IMR-90 (cell line): ENCODE measurements at regions not wholly inside any gene's neighbourhood (a gene's known extent, or its start where the extent isn't known, plus 50 kb on each side); places are given as distances from the start of the nearest gene placed in this dataset.

Experiments
- ATAC-seq: fragments of 200-7000 bp; cut with Tn5 transposase; 2 replicates; pipeline ENCODE4 v1.9.1; 2020; ENCODE audit warnings: low read depth, mild to moderate bottlenecking, moderate library complexity
- BruUV-seq: library from RNA; stranded (reverse); fragments of 400-500 nt; replicated peaks from 2 replicates; lab custom pipeline; 2021; lab: Mats Ljungman, UMichigan
- CTCF ChIA-PET: fragments of 300-600 bp; formaldehyde crosslinking; extraction: SDS; loops from one replicate; lab custom pipeline; 2021; ENCODE audit warnings: antibody characterized with exemption; lab: Yijun Ruan, JAX
- POLR2A ChIA-PET: fragments of 300-600 bp; sonication (Branson Sonifier 250); formaldehyde crosslinking; loops from one replicate; lab custom pipeline; 2022; ENCODE audit warnings: antibody characterized with exemption; ENCODE audit not compliant: unreplicated experiment; lab: Charles Lee
- DNase-seq: peaks from one replicate; pipeline ENCODE4 v3.0.0; 2013
- H2AFZ ChIP-seq: replicated peaks from 2 replicates; pipeline ENCODE3; 2013; ENCODE audit warnings: low read length, mild to moderate bottlenecking; ENCODE audit not compliant: poor library complexity
- H2AK5ac ChIP-seq: 2 replicates; pipeline ENCODE4 v1.6.1; 2013; ENCODE audit warnings: low read depth, low read length, inconsistent platforms
- H2AK9ac ChIP-seq: replicated peaks from 2 replicates; pipeline ENCODE3; 2013; ENCODE audit warnings: mild to moderate bottlenecking, low read depth, low read length, moderate library complexity; ENCODE audit not compliant: poor library complexity
- H2BK120ac ChIP-seq: 2 replicates; pipeline ENCODE4 v1.6.1; 2013; ENCODE audit warnings: low read depth, low read length, inconsistent platforms
- H2BK15ac ChIP-seq: 3 replicates; pipeline ENCODE4 v1.6.1; 2013; ENCODE audit warnings: low read depth, low read length, inconsistent platforms
- H2BK20ac ChIP-seq: 2 replicates; pipeline ENCODE4 v1.6.1; 2013; ENCODE audit warnings: low read depth, mild to moderate bottlenecking, inconsistent platforms, low read length, moderate library complexity
- H2BK5ac ChIP-seq: 2 replicates; pipeline ENCODE4 v1.6.1; 2013; ENCODE audit warnings: mild to moderate bottlenecking, low read depth, low read length, inconsistent platforms; ENCODE audit not compliant: poor library complexity, severe bottlenecking
- H3K14ac ChIP-seq: replicated peaks from 2 replicates; pipeline ENCODE4 v1.6.1; 2013; ENCODE audit warnings: low read depth, low read length, inconsistent platforms
- H3K18ac ChIP-seq: 2 replicates; pipeline ENCODE4 v1.6.1; 2013; ENCODE audit warnings: low read depth, low read length, control low read depth
- H3K23ac ChIP-seq: 2 replicates; pipeline ENCODE4 v1.6.1; 2013; ENCODE audit warnings: low read depth, low read length, inconsistent platforms
- H3K27ac ChIP-seq: 2 replicates; pipeline ENCODE4 v1.5.1; 2013; ENCODE audit warnings: mild to moderate bottlenecking, control low read depth, low read length; ENCODE audit not compliant: insufficient read depth
- H3K27me3 ChIP-seq: 2 replicates; pipeline ENCODE4 v1.6.1; 2013; ENCODE audit warnings: low read length; ENCODE audit not compliant: control insufficient read depth, insufficient read depth
- H3K36me3 ChIP-seq: 2 replicates; pipeline ENCODE4 v1.6.1; 2013; ENCODE audit warnings: low read length, mixed read lengths; ENCODE audit not compliant: control insufficient read depth, insufficient read depth
- H3K4ac ChIP-seq: 2 replicates; pipeline ENCODE4 v1.6.1; 2013; ENCODE audit warnings: low read depth, low read length, inconsistent platforms
- H3K4me1 ChIP-seq: 2 replicates; pipeline ENCODE4 v1.6.1; 2013; ENCODE audit warnings: low read length, mixed read lengths; ENCODE audit not compliant: control insufficient read depth, insufficient read depth
- H3K4me2 ChIP-seq: 2 replicates; pipeline ENCODE4 v1.6.1; 2013; ENCODE audit warnings: low read depth, mild to moderate bottlenecking, control low read depth, low read length, moderate library complexity
- H3K4me3 ChIP-seq: 2 replicates; pipeline ENCODE4 v1.5.1; 2013; ENCODE audit warnings: low read depth, mild to moderate bottlenecking, control low read depth, low read length, moderate library complexity; ENCODE audit not compliant: insufficient read depth
- H3K56ac ChIP-seq: 2 replicates; pipeline ENCODE4 v1.6.1; 2013; ENCODE audit warnings: low read length, inconsistent platforms; ENCODE audit not compliant: insufficient read depth; ENCODE audit errors: extremely low read depth
- H3K79me1 ChIP-seq, 2 experiments: 2 replicates each; pipeline ENCODE4 v1.6.1; 2013; ENCODE audit warnings: low read length in 2 of 2, inconsistent platforms in 1 of 2, low read depth in 1 of 2
- H3K9ac ChIP-seq: 2 replicates; pipeline ENCODE4 v1.6.1; 2013; ENCODE audit warnings: low read depth, low read length, control low read depth
- H3K9me1 ChIP-seq: 2 replicates; pipeline ENCODE4 v1.6.1; 2013; ENCODE audit warnings: low read length, inconsistent platforms; ENCODE audit not compliant: insufficient read depth
- H3K9me3 ChIP-seq: 2 replicates; pipeline ENCODE4 v1.6.1; 2013; ENCODE audit warnings: low read length; ENCODE audit not compliant: control insufficient read depth, insufficient read depth
- H4K20me1 ChIP-seq: 2 replicates; pipeline ENCODE4 v1.6.1; 2013; ENCODE audit warnings: low read length, inconsistent platforms; ENCODE audit not compliant: insufficient read depth
- H4K5ac ChIP-seq: 2 replicates; pipeline ENCODE4 v1.6.1; 2013; ENCODE audit warnings: mild to moderate bottlenecking, low read depth, low read length, control low read depth
- H4K8ac ChIP-seq, 2 experiments: 2 replicates each; pipeline ENCODE4 v1.6.1; 2013; ENCODE audit warnings: low read depth in 2 of 2, low read length in 2 of 2, control low read depth in 1 of 2, inconsistent platforms in 1 of 2
- H4K91ac ChIP-seq: 2 replicates; pipeline ENCODE4 v1.6.1; 2013; ENCODE audit warnings: low read depth, low read length, inconsistent platforms; ENCODE audit not compliant: insufficient read depth
- BHLHE40 ChIP-seq: fragments of 150-350 bp; IDR thresholded peaks from 2 replicates; pipeline ENCODE4 v1.6.1; 2016; ENCODE audit warnings: mild to moderate bottlenecking, low read depth, low read length
- CEBPB ChIP-seq: IDR thresholded peaks from 2 replicates; pipeline ENCODE4 v1.6.1; 2012; ENCODE audit warnings: low read depth, low read length, improper control_type of control experiment
- CHD1 ChIP-seq: IDR thresholded peaks from 2 replicates; pipeline ENCODE4 v1.6.1; 2012; ENCODE audit warnings: low read depth, low read length, improper control_type of control experiment
- MAFK ChIP-seq: IDR thresholded peaks from 2 replicates; pipeline ENCODE4 v1.6.1; 2012; ENCODE audit warnings: low read depth, low read length, improper control_type of control experiment
- MXI1 ChIP-seq: IDR thresholded peaks from 2 replicates; pipeline ENCODE4 v1.6.1; 2012; ENCODE audit warnings: low read depth, mild to moderate bottlenecking, low read length, moderate library complexity, borderline replicate concordance
- NFE2L2 ChIP-seq: fragments of 150-350 bp; IDR thresholded peaks from 2 replicates; pipeline ENCODE4 v1.6.1; 2016; ENCODE audit warnings: low read depth, mild to moderate bottlenecking, low read length
- POLR2A ChIP-seq: IDR thresholded peaks from 2 replicates; pipeline ENCODE4 v1.6.1; 2012; ENCODE audit warnings: mild to moderate bottlenecking, low read depth, low read length
- RCOR1 ChIP-seq: IDR thresholded peaks from 2 replicates; pipeline ENCODE4 v1.6.1; 2012; ENCODE audit warnings: mild to moderate bottlenecking, low read length, improper control_type of control experiment; ENCODE audit not compliant: insufficient replicate concordance
- RFX5 ChIP-seq: IDR thresholded peaks from 2 replicates; pipeline ENCODE4 v1.8.0; 2012; ENCODE audit warnings: low read depth, mild to moderate bottlenecking, low read length, moderate library complexity
- SMC3 ChIP-seq: fragments of 150-350 bp; IDR thresholded peaks from 2 replicates; pipeline ENCODE4 v1.6.1; 2016; ENCODE audit warnings: low read depth, mild to moderate bottlenecking, antibody characterized with exemption, low read length, moderate library complexity
- WGBS, 2 experiments: methylation state at CpG; one replicate each; pipeline versions ENCODE4 v1.1.5 to v1.1.7; 2013; ENCODE audit warnings: missing lambda C conversion rate in 2 of 2; ENCODE audit not compliant: insufficient read length in 1 of 2; ENCODE audit errors: extremely low coverage in 2 of 2; 5-methylcytosine and 5-hydroxymethylcytosine counted together
- dilution Hi-C: fragments of 300-500 bp; cut with HindIII; formaldehyde crosslinking; loops from one replicate; pipeline ENCODE4 v1.14.3; 2018; ENCODE audit warnings: low sequenced_read_pairs; ENCODE audit not compliant: unreplicated experiment
- in situ Hi-C: fragments of 300-500 bp; cut with MboI; formaldehyde crosslinking; loops from 3 replicates; pipeline ENCODE4 v1.14.3; 2019; ENCODE audit warnings: low sequenced_read_pairs, inconsistent platforms, mixed read lengths
- intact Hi-C: fragments of 100-400 bp; cut with micrococcal nuclease; formaldehyde crosslinking; loops from 2 replicates; pipeline ENCODE4 v1.10.0; 2022
- TF ChIP-seq, protein P1 (sequence below): conservative IDR thresholded peaks from 2 replicates; pipeline ENCODE4 v1.5.1; 2012; ENCODE audit warnings: mild to moderate bottlenecking, low read depth, low read length, improper control_type of control experiment
- TF ChIP-seq, protein P2 (sequence below): fragments of 150-350 bp; IDR thresholded peaks from 2 replicates; pipeline ENCODE4 v1.6.1; 2017; ENCODE audit warnings: mild to moderate bottlenecking, antibody characterized with exemption, low read length, low read depth
- TF ChIP-seq, protein P3 (sequence below): fragments of 150-350 bp; IDR thresholded peaks from 2 replicates; pipeline ENCODE4 v1.6.1; 2016; ENCODE audit warnings: low read depth, mild to moderate bottlenecking, low read length, moderate library complexity, borderline replicate concordance

DNA sequence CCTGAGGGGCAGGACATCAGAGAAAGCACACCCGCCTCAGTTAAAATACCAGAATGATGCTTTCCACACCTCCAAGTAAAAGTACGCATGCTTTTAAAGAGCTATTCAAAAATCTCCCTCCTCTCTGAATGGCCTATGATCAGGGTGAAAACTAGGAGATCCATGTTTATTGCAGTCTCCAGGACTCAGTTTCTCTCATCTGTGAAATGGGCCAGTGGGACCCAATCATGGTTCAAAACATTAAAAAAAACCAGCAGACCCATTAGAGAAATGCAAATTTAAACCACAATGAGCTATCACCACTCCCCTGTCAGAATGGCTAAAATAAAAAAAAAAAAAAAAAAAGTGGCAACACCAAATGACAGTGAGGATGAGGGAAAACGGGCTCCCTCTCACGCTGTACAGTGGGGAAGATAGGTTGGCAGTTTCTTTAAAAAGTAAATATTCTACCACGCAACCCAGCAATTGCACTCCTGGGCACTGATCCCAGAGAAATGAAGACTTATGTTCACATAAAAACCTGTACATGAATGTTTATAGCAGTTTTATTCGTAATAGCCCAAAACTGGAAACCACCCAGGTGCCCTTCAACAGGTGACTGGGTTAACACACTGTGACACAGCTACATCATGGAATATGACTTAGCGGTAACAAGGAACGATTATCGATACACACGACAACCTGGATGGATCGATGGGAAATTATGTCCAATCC is 242.7 kb downstream of the MN1 start:
- 100% methylated on average over 4 of the region's 11 CpGs; no CpG with 5 or more reads in 1 of the 2 experiments for WGBS, 2 experiments

More for the DNA sequence above, 242.7 kb downstream of the MN1 start:
- Histone ChIP-seq H3K36me3 (no peaks in the 10 kb centered on the region), H3K23ac (no peak overlapping the region), H2BK20ac (no peak overlapping the region), H2BK5ac (no peak overlapping the region), H4K8ac (no peak overlapping the region), H3K9me1 (no peaks in the 10 kb centered on the region), H3K4me1 (peaks cover 2% of the 10 kb centered on the region; the same call in 1 of the 2 replicates), H3K27me3 (peaks cover 28% of the 10 kb centered on the region), H3K56ac (no peak overlapping the region), H3K14ac (no peak overlapping the region), H2AK9ac (no peak overlapping the region), H3K4ac (no peak overlapping the region), H3K18ac (no peak overlapping the region), H3K4me2 (no peak overlapping the region), H3K9ac (no peak overlapping the region), H2BK15ac (no peak overlapping the region), H4K5ac (no peak overlapping the region), H3K4me3 (no peak overlapping the region), H2AK5ac (no peak overlapping the region), H2AFZ (no peak overlapping the region), H3K27ac (no peak overlapping the region), H2BK120ac (no peak overlapping the region), H4K20me1 (no peaks in the 10 kb centered on the region), H3K9me3 (no peaks in the 10 kb centered on the region), H4K91ac (no peak overlapping the region), H3K79me1 (no peaks in the 10 kb centered on the region)
- in situ Hi-C loops (no loop called here), dilution Hi-C loops (no loop called here), intact Hi-C loops (no loop called here)
- ATAC-seq (no peak), DNase-seq (no peak)
- ChIA-PET CTCF (interaction anchor here (0.6 kb wide), 1 partner anchor 60 kb away, joined by 3 read pairs; no protein-coding TSS in a partner anchor), POLR2A (no interaction called here)
- TF ChIP-seq POLR2A = no peak
- TF ChIP-seq NFE2L2 = no peak
- TF ChIP-seq SMC3 = no peak
- TF ChIP-seq, protein P1, sequence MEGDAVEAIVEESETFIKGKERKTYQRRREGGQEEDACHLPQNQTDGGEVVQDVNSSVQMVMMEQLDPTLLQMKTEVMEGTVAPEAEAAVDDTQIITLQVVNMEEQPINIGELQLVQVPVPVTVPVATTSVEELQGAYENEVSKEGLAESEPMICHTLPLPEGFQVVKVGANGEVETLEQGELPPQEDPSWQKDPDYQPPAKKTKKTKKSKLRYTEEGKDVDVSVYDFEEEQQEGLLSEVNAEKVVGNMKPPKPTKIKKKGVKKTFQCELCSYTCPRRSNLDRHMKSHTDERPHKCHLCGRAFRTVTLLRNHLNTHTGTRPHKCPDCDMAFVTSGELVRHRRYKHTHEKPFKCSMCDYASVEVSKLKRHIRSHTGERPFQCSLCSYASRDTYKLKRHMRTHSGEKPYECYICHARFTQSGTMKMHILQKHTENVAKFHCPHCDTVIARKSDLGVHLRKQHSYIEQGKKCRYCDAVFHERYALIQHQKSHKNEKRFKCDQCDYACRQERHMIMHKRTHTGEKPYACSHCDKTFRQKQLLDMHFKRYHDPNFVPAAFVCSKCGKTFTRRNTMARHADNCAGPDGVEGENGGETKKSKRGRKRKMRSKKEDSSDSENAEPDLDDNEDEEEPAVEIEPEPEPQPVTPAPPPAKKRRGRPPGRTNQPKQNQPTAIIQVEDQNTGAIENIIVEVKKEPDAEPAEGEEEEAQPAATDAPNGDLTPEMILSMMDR = no peak
- no peak for TF ChIP-seq MXI1
- TF ChIP-seq CHD1 = no peak
- no peak for TF ChIP-seq MAFK
- TF ChIP-seq, protein P2, sequence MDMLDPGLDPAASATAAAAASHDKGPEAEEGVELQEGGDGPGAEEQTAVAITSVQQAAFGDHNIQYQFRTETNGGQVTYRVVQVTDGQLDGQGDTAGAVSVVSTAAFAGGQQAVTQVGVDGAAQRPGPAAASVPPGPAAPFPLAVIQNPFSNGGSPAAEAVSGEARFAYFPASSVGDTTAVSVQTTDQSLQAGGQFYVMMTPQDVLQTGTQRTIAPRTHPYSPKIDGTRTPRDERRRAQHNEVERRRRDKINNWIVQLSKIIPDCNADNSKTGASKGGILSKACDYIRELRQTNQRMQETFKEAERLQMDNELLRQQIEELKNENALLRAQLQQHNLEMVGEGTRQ = no peak
- no peak for TF ChIP-seq RCOR1
- no peak for TF ChIP-seq CEBPB
- TF ChIP-seq RFX5 = no peak
- no peak for TF ChIP-seq BHLHE40
- TF ChIP-seq, protein P3, sequence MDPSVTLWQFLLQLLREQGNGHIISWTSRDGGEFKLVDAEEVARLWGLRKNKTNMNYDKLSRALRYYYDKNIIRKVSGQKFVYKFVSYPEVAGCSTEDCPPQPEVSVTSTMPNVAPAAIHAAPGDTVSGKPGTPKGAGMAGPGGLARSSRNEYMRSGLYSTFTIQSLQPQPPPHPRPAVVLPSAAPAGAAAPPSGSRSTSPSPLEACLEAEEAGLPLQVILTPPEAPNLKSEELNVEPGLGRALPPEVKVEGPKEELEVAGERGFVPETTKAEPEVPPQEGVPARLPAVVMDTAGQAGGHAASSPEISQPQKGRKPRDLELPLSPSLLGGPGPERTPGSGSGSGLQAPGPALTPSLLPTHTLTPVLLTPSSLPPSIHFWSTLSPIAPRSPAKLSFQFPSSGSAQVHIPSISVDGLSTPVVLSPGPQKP = no peak
- BruUV-seq = no TSS peak
